Chondrocyte (in vitro differentiated cells): ENCODE measurements at regions not wholly inside any gene's neighbourhood (a gene's known extent, or its start where the extent isn't known, plus 50 kb on each side); places are given as distances from the start of the nearest gene placed in this dataset.

Experiments used
- DNase-seq: peaks from one replicate; pipeline ENCODE4 v3.0.0; 2021; ENCODE audit warnings: mixed read lengths, low spot score
- H3K27ac Mint-ChIP-seq: one replicate; pipeline ENCODE4 v1.8.0; 2021; ENCODE audit warnings: mild to moderate bottlenecking, moderate library complexity, mixed read lengths; ENCODE audit not compliant: unreplicated experiment
- H3K27me3 Mint-ChIP-seq: 2 replicates; pipeline ENCODE4 v1.8.0; 2021; ENCODE audit warnings: low read depth, mixed read lengths
- H3K36me3 Mint-ChIP-seq: 2 replicates; pipeline ENCODE4 v1.8.0; 2021; ENCODE audit warnings: low read depth, mixed read lengths
- H3K4me1 Mint-ChIP-seq: 2 replicates; pipeline ENCODE4 v1.8.0; 2021; ENCODE audit warnings: low read depth, mild to moderate bottlenecking, mixed read lengths
- H3K4me3 Mint-ChIP-seq: one replicate; pipeline ENCODE4 v1.8.0; 2021; ENCODE audit warnings: mild to moderate bottlenecking, moderate library complexity, mixed read lengths; ENCODE audit not compliant: unreplicated experiment
- H3K9me3 Mint-ChIP-seq: 2 replicates; pipeline ENCODE4 v1.8.0; 2021; ENCODE audit warnings: low read depth, mixed read lengths
- TF ChIP-seq, protein P1 (sequence below): fragments of 200-600 bp; sonication (generic); IDR thresholded peaks from 2 replicates; pipeline ENCODE4 v1.5.0; 2021; ENCODE audit warnings: antibody characterized with exemption, mild to moderate bottlenecking, moderate library complexity

DNA sequence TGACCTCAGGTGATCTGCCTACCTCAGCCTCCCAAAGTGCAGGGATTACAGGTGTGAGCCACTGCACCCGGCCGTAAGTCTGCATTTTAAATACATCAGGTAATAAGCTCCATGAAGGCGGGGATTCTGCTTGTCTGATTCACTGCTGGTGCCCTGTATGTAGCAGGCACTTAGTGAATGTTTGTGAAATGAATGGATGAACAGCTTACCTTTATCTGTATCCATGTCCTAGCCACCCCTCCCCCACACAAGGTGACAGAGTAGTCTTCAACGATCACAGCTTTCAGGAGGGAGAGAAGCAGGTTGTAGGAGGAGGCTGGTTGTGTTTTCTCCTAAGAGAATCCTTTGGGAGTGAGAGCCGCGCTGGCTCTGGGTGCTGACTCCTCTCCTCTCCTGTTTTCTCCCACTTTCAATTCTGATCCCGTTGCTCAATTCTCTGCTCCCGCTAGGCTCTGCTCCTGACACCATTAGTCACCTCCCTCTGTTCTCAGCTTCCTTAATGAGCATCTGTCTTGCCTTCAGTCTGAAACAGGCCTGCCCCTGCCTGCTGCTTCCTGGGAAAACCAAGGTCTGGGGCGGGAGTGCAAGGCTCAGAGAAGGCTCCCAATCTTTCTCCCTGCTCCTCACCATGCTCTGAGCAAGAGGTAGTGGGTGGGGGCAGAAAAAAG lies 88.8 kb upstream of the CTNNA1 start:
- Mint-ChIP-seq H3K9me3 (no peaks in the 10 kb centered on the region), H3K36me3 (no peaks in the 10 kb centered on the region), H3K4me3 (no peak overlapping the region), H3K27me3 (no peaks in the 10 kb centered on the region), H3K4me1 (peaks cover 12% of the 10 kb centered on the region), H3K27ac (no peak overlapping the region)
- TF ChIP-seq, protein P1, sequence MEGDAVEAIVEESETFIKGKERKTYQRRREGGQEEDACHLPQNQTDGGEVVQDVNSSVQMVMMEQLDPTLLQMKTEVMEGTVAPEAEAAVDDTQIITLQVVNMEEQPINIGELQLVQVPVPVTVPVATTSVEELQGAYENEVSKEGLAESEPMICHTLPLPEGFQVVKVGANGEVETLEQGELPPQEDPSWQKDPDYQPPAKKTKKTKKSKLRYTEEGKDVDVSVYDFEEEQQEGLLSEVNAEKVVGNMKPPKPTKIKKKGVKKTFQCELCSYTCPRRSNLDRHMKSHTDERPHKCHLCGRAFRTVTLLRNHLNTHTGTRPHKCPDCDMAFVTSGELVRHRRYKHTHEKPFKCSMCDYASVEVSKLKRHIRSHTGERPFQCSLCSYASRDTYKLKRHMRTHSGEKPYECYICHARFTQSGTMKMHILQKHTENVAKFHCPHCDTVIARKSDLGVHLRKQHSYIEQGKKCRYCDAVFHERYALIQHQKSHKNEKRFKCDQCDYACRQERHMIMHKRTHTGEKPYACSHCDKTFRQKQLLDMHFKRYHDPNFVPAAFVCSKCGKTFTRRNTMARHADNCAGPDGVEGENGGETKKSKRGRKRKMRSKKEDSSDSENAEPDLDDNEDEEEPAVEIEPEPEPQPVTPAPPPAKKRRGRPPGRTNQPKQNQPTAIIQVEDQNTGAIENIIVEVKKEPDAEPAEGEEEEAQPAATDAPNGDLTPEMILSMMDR, result no peak
- no peak for DNase-seq

DNA sequence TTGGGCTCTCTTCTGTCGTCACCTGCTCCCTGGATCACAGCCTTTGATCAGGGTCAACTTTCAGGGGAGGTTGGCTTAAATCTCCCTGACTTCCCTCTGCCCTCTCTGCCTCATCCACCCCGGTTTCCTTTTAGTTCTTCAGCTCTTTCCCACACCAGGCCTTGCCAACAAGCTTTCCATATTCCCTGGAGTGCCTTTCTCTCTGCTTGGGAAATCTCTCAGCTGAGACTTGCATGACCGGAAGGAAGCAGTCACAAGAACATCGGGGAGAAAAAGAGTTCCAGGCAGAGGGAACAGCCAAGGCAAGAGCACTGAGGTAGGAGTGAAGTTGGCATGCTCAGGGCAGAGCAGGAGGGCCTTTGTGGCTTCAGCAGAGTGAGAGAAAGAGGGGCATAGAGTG lies 88.4 kb upstream of the HSPA9 start:
- no peaks in the 10 kb centered on the region for H3K36me3 Mint-ChIP-seq
- H3K4me1 Mint-ChIP-seq, result peaks cover 4% of the 10 kb centered on the region
- no peak overlapping the region for H3K4me3 Mint-ChIP-seq
- DNase-seq, result no peak
- H3K9me3 Mint-ChIP-seq, result no peaks in the 10 kb centered on the region
- peaks cover 3% of the 10 kb centered on the region for H3K27me3 Mint-ChIP-seq
- no peak overlapping the region for H3K27ac Mint-ChIP-seq
- TF ChIP-seq, protein P1, result no peak

DNA sequence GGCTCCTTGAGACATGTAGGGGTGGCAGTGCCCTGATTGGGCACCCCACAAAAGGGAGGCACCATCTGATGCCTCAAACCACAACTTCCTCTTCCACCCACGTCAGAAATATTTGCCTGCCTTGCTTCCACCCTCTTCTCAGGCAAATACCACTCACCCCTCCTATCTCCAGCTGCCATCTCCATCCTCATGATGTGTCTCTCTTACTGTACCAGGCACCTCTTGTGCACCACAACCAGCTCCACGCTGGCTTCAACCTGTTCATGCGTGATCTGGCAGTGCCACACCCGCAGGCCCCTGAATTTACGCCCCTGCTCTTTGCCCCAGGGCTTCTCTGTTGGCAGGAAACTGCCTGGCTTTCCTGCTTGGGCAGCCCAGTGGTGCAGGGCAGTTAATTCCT lies 87.8 kb upstream of the HSPA9 start:
- H3K4me3 Mint-ChIP-seq, result no peak overlapping the region
- no peak overlapping the region for H3K27ac Mint-ChIP-seq
- no peaks in the 10 kb centered on the region for H3K9me3 Mint-ChIP-seq
- no peak for DNase-seq
- H3K4me1 Mint-ChIP-seq, result peaks cover 4% of the 10 kb centered on the region
- TF ChIP-seq, protein P1, result no peak
- peaks cover 3% of the 10 kb centered on the region for H3K27me3 Mint-ChIP-seq
- no peaks in the 10 kb centered on the region for H3K36me3 Mint-ChIP-seq

DNA sequence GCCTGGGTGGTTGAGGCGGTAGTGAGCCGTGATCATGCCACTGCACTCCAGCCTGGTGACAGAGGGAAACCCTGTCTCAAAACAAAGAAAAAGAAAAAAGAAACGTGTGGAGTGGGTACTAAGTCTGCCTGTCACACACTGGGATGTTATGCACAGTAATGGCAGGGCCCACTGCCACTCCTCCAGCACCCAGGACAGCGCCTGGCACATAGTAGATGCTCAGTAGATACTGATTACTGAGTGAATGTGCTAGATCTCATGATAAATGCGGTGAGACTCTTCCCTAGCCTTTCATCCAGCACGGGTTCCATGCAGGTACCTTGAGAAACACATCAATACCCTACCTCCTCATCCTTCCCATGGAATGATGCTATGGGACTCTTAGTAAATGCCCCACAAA lies 87.4 kb upstream of the HSPA9 start:
- Mint-ChIP-seq H3K27me3 (peaks cover 3% of the 10 kb centered on the region), H3K4me1 (peaks cover 4% of the 10 kb centered on the region), H3K9me3 (no peaks in the 10 kb centered on the region)

DNA sequence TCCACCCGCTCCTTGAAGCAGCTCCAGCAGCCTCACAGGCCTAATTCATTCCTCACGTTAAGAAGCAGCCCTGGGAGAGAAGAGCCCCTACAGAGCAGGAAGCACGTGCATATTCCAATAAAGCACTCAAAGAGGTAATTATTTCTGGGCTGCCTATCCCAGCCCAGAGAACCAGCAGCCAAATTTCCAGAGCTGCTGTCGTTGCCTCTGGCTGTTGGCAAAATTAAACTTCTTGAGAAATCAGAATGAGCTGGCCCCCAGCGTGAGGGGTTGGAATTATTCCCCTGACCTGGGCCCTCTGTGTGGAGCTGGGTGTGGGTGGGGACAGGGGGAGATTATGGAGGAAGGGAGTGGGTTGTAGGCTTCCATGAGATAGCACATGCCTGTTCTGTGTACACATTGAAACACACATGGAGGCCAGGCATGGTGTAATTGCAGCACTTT lies 86.8 kb upstream of the HSPA9 start:
- DNase-seq, result no peak
- H3K4me1 Mint-ChIP-seq, result peaks cover 4% of the 10 kb centered on the region
- no peak overlapping the region for H3K27ac Mint-ChIP-seq
- H3K27me3 Mint-ChIP-seq, result peaks cover 3% of the 10 kb centered on the region
- no peak overlapping the region for H3K4me3 Mint-ChIP-seq
- TF ChIP-seq, protein P1, result no peak
- no peaks in the 10 kb centered on the region for H3K36me3 Mint-ChIP-seq
- H3K9me3 Mint-ChIP-seq, result no peaks in the 10 kb centered on the region

More for the DNA sequence above, 87.4 kb upstream of the HSPA9 start:
- TF ChIP-seq, protein P1, result no peak
- DNase-seq, result no peak
- Mint-ChIP-seq H3K27ac (no peak overlapping the region), H3K4me3 (no peak overlapping the region), H3K36me3 (no peaks in the 10 kb centered on the region)
